Vagina (tissue), 2 donors: ENCODE measurements at regions not wholly inside any gene's neighbourhood (a gene's known extent, or its start where the extent isn't known, plus 50 kb on each side); places are given as distances from the start of the nearest gene placed in this dataset.

Experiments used
- DNase-seq, 2 donors: peaks; one replicate each; pipeline ENCODE4 v3.0.0-alpha.2; 2017; ENCODE audit errors: extremely low spot score in 2 of 2
- H3K27ac ChIP-seq: fragments of 200-600 bp; sonication (generic); one replicate; pipeline ENCODE4 v1.5.1; 2019
- H3K27me3 ChIP-seq: fragments of 200-600 bp; sonication (generic); one replicate; pipeline ENCODE4 v1.5.1; 2019
- H3K36me3 ChIP-seq, 2 donors: fragments of 200-600 bp; sonication (generic); one replicate each; pipeline ENCODE4 v1.5.1; 2017 to 2019
- H3K4me1 ChIP-seq: fragments of 200-600 bp; sonication (generic); one replicate; pipeline ENCODE4 v1.5.1; 2019
- H3K4me3 ChIP-seq, 2 donors: fragments of 200-600 bp; sonication (generic); 1 replicate in 1 of 2; 2 replicates in 1 of 2; pipeline ENCODE4 v1.5.1; 2016 to 2019
- H3K9me3 ChIP-seq: fragments of 200-600 bp; sonication (generic); one replicate; pipeline ENCODE4 v1.5.1; 2019
- POLR2A ChIP-seq, 2 donors: fragments of 450-650 bp; IDR thresholded peaks; one replicate each; pipeline ENCODE4 v1.6.1; 2017; ENCODE audit warnings: antibody characterized with exemption in 2 of 2, mild to moderate bottlenecking in 2 of 2, moderate library complexity in 2 of 2
- POLR2AphosphoS5 ChIP-seq, 2 donors: sonication (generic); formaldehyde crosslinking; IDR thresholded peaks; one replicate each; pipeline ENCODE4 v1.9.0; 2017; ENCODE audit warnings: antibody characterized with exemption in 2 of 2, mild to moderate bottlenecking in 2 of 2, low read depth in 1 of 2; ENCODE audit not compliant: insufficient read depth in 1 of 2
- intact Hi-C: fragments of 100-400 bp; cut with DNase I; formaldehyde crosslinking; loops from one replicate; pipeline ENCODE4 v1.15.1; 2023
- TF ChIP-seq, protein P1 (sequence below), 3 experiments: fragments of 450-650 bp in 2 of 3; fragments of 200-600 bp in 1 of 3; sonication (generic) in 1 of 3; IDR thresholded peaks; one replicate each; pipeline ENCODE4 v1.5.1; 2017 to 2019; ENCODE audit warnings: antibody characterized with exemption in 3 of 3, mild to moderate bottlenecking in 2 of 3, moderate library complexity in 2 of 3

DNA sequence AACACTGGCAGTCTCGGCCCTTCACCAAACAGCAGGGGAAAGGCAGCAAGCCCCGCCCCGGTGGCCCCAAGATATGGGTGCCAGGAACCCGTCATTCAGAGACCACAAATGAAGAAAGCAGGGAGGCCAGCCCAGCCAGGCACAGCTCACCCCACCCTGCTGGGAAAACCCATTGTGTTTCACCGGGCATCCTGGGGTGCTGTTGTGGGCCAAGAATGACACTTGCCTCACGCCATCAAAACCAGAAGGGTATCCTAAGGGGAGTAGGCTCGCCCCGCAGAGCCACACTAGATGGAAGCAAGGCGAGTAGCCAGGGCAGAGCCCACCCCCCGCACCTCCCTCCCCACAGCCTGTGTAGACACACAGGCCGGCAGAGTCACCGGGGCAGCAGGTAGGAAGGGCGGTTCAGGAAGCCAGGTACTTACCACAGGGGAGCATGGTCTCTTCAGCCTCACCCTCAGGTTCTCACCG is 72.5 kb upstream of the KCNMA1 start:
- H3K36me3 ChIP-seq, result no peaks in the 10 kb centered on the region
- H3K4me3 ChIP-seq, result no peak overlapping the region
- intact Hi-C loops, result loop anchor here (10.0 kb wide), 1 partner anchor 545 kb away; no protein-coding TSS in a partner anchor
- no peaks in the 10 kb centered on the region for H3K27me3 ChIP-seq
- TF ChIP-seq POLR2A (IDR thresholded peaks at IDR 0.05), result no peak
- TF ChIP-seq, protein P1, sequence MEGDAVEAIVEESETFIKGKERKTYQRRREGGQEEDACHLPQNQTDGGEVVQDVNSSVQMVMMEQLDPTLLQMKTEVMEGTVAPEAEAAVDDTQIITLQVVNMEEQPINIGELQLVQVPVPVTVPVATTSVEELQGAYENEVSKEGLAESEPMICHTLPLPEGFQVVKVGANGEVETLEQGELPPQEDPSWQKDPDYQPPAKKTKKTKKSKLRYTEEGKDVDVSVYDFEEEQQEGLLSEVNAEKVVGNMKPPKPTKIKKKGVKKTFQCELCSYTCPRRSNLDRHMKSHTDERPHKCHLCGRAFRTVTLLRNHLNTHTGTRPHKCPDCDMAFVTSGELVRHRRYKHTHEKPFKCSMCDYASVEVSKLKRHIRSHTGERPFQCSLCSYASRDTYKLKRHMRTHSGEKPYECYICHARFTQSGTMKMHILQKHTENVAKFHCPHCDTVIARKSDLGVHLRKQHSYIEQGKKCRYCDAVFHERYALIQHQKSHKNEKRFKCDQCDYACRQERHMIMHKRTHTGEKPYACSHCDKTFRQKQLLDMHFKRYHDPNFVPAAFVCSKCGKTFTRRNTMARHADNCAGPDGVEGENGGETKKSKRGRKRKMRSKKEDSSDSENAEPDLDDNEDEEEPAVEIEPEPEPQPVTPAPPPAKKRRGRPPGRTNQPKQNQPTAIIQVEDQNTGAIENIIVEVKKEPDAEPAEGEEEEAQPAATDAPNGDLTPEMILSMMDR (IDR thresholded peaks at IDR 0.05), result no peak
- no peak for DNase-seq
- no peak overlapping the region for H3K27ac ChIP-seq
- H3K9me3 ChIP-seq, result no peaks in the 10 kb centered on the region
- peaks cover 6% of the 10 kb centered on the region for H3K4me1 ChIP-seq

DNA sequence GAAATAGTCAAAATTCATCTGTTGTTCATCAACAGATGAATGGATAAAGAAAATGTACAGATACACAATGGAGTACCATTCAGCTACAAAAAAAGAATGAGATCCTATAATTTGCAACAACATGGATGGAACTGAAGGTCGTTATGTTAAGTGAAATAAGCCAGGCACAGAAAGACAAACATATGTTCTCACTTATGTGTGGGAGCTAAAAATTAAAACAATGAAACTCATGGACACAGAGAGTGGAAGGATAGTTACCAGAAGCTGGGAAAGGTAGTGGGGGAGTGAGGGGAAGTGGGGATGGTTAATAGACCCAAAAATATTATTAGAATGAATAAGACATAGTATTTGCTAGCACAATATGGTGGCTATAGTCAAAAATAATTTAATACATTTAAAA is 70.0 kb upstream of the KCNMA1 start:
- DNase-seq, result no peak
- Histone ChIP-seq H3K27ac (no peak overlapping the region), H3K4me3 (no peak overlapping the region), H3K27me3 (no peaks in the 10 kb centered on the region), H3K36me3 (no peaks in the 10 kb centered on the region), H3K4me1 (peaks cover 6% of the 10 kb centered on the region), H3K9me3 (no peaks in the 10 kb centered on the region)
- intact Hi-C loops, result no loop called here
- TF ChIP-seq, protein P1 (IDR thresholded peaks at IDR 0.05), result no peak
- TF ChIP-seq POLR2A (IDR thresholded peaks at IDR 0.05) (no peak), POLR2AphosphoS5 (IDR thresholded peaks at IDR 0.05; ENCODE audit: insufficient read depth in 1 of 2, low read depth in 1 of 2) (no peak)

DNA sequence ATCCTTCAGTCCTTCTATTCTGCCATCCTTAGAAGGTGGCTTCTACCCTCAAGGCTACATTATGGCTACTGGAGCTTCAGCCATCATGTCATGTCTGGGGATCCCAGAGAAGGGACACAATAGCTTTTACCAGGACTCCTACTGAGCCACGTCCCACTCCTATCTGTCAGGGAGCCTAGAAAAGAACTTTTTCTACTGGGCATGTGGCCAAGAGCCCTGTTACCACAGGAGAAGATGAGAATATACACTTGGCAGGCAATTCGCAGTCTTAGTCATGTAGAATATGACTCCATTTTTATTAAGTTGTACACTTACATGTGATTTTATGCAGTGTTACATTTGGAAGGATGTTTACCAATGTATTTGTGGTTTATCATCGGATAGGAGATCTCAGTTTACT is 64.6 kb upstream of the KCNMA1 start:
- Histone ChIP-seq H3K27me3 (no peaks in the 10 kb centered on the region), H3K9me3 (no peaks in the 10 kb centered on the region), H3K36me3 (no peaks in the 10 kb centered on the region), H3K4me1 (no peaks in the 10 kb centered on the region), H3K27ac (no peak overlapping the region), H3K4me3 (no peak overlapping the region)
- DNase-seq, result no peak
- TF ChIP-seq, protein P1 (IDR thresholded peaks at IDR 0.05), result no peak
- TF ChIP-seq POLR2AphosphoS5 (IDR thresholded peaks at IDR 0.05; ENCODE audit: insufficient read depth in 1 of 2, low read depth in 1 of 2) (no peak), POLR2A (IDR thresholded peaks at IDR 0.05) (no peak)
- intact Hi-C loops, result no loop called here

DNA sequence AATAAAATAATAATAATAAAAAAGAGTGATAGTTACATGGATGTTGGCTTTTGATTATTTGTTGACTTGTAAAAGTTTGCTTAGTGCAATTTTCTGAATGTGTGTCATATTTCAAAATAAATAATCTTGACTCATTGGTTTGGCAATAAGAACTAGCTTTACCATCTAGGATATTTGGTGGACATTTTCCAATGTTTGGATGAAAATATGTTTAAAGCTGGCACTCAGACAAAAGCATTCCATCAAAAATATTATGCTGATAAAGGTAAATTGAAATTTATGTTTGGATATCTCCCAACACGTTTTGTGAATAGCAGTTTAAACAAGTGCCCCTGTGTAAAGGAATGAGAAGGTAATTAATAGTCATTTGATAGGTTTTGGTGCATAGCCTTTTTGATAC is 62.5 kb upstream of the KCNMA1 start:
- no peak for DNase-seq
- H3K27ac ChIP-seq, result no peak overlapping the region
- no peaks in the 10 kb centered on the region for H3K36me3 ChIP-seq
- intact Hi-C loops, result no loop called here
- TF ChIP-seq, protein P1 (IDR thresholded peaks at IDR 0.05), result no peak
- TF ChIP-seq POLR2AphosphoS5 (IDR thresholded peaks at IDR 0.05; ENCODE audit: insufficient read depth in 1 of 2, low read depth in 1 of 2) (no peak), POLR2A (IDR thresholded peaks at IDR 0.05) (no peak)
- no peaks in the 10 kb centered on the region for H3K9me3 ChIP-seq
- no peak overlapping the region for H3K4me3 ChIP-seq
- no peaks in the 10 kb centered on the region for H3K4me1 ChIP-seq
- H3K27me3 ChIP-seq, result no peaks in the 10 kb centered on the region

DNA sequence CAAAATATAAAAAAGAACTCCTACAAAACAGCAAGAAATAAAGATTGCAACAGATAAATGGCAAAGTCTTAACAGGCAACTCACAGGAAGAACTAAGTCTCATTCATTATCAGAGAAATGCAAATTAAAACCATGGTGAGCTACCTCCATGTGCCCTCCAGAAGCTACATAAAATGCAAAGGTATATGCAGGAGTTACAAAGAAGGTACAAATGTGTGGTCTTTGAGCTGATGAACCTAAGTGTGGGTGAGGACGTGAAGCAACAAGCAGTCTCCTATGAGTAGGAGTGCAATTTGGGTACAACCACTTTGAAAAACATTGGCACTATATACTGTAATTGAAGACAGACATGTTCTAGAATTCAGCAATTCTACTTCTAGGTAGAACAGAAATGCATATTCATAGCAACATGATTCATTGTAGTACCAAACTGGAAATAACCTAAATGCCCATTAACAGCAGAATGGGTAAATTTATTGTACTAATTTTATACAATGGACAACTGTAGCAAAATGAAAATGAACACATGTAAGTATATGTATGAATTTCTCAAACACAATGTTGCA is 61.6 kb upstream of the KCNMA1 start:
- Histone ChIP-seq H3K9me3 (no peaks in the 10 kb centered on the region), H3K4me1 (no peaks in the 10 kb centered on the region), H3K27me3 (no peaks in the 10 kb centered on the region), H3K27ac (no peak overlapping the region), H3K4me3 (no peak overlapping the region), H3K36me3 (no peaks in the 10 kb centered on the region)
- intact Hi-C loops, result no loop called here
- no peak for DNase-seq
- TF ChIP-seq, protein P1 (IDR thresholded peaks at IDR 0.05), result no peak
- no peak for TF ChIP-seq POLR2A (IDR thresholded peaks at IDR 0.05)
- no peak for TF ChIP-seq POLR2AphosphoS5 (IDR thresholded peaks at IDR 0.05; ENCODE audit: insufficient read depth in 1 of 2, low read depth in 1 of 2)
